HG02885 (cell line): ENCODE measurements at regions not wholly inside any gene's neighbourhood (a gene's known extent, or its start where the extent isn't known, plus 50 kb on each side); places are given as distances from the start of the nearest gene placed in this dataset.
"Not testable (repeated sequence)": the region's sequence is repeated elsewhere in the genome, so short reads cannot be mapped to it uniquely, and the experiment has no call there.

Experiments
- ATAC-seq: cut with Tn5 transposase; IDR thresholded peaks from one replicate; pipeline ENCODE4 v1.9.1; 2021; ENCODE audit warnings: mild to moderate bottlenecking; ENCODE audit not compliant: unreplicated experiment, poor library complexity

DNA sequence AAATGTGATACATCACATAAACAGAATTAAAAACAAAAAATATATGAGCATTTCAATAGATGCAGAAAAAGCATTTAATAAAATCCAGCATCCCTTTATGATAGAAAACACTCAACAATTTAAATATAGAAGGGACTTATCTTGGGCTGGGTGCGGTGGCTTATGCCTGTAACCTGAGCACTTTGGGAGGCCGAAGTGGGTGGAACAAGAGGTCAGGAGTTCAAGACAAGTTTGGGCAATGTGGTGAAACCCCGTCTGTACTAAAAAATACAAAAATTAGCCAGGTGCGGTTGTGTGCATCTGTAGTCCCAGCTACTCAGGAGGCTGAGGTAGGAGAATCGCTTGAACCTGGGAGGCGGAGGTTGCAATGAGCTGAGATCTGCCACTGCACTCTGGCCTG lies 409.1 kb downstream of the ICE1 start:
- not testable (repeated sequence) for ATAC-seq

- no peak for ATAC-seq
Observed at GRCh38 chr5:5828619-5829018, 406.1 kb downstream of the ICE1 start.

GRCh38 chr5:5826911-5827310 lies 404.4 kb downstream of the ICE1 start:
- ATAC-seq: no peak

DNA sequence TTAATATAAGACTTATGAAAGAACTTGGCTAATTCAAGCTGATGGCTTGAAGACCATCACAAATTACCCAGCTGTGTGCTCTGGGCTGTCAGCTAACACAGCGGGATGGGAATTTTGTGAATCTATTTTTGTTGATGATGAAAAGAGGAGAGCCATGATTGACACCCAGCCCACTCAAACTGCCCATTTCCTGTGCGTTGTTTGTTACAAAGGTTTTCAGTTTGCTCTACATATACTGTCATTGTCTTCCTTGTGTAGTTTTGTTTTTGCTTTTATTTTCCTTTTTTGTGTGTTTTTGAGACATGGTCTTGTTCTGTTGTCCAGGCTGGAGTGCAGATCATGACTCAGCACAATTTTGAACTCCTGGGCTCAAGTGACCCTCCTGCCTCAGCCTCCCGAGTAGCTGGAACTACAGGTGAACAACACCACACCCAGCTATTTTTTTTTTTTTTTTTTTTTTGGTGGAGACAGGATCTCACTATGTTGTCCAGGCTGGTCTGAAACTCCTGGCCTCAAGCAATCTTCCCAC lies 400.3 kb downstream of the ICE1 start:
- ATAC-seq: no peak

- ATAC-seq: no peak
Observed at GRCh38 chr5:5816960-5817359, 394.5 kb downstream of the ICE1 start.

GRCh38 chr5:5813441-5813840 lies 391.0 kb downstream of the ICE1 start:
- ATAC-seq: no peak

- ATAC-seq: no peak
Observed at GRCh38 chr5:5810461-5810860, 388.0 kb downstream of the ICE1 start.

GRCh38 chr5:5805916-5806315 lies 383.4 kb downstream of the ICE1 start:
- ATAC-seq: no peak

DNA sequence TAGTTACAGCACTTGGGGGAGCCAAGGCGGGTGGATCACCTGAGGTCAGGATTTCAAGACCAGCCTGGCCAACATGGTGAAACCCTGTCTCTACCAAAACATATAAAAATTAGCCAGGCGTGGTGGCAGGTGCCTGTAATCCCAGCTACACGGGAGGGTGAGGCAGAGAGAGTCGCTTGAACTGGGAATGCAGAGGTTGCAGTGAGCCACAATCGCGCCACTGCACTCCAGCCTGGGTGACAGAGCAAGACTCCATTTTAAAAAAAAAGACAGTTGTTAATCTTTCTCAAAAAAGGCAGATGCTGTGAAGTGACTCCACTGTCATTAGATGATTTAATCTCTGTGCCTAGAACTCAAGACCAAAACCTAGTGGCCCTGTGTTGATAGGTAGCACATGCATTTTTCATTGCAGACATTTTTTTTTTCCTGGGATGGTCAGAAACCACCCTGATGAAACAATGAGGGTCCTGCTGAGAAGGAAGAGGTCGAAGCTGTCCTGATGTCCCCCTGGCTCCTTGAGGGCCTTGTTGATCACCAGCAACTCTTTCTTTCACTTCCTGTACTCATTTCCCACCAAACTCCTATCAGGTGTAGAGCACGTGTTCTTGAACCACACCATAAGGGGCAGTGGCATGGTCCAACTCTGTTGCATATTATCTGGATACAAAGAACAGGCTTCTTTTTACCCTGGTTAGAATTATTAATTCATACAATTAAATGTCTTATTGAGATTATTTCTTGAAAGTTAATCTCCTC lies 382.2 kb downstream of the ICE1 start:
- no peak for ATAC-seq

- no peak for ATAC-seq
Observed at GRCh38 chr5:5800801-5801761, 378.6 kb downstream of the ICE1 start.

DNA sequence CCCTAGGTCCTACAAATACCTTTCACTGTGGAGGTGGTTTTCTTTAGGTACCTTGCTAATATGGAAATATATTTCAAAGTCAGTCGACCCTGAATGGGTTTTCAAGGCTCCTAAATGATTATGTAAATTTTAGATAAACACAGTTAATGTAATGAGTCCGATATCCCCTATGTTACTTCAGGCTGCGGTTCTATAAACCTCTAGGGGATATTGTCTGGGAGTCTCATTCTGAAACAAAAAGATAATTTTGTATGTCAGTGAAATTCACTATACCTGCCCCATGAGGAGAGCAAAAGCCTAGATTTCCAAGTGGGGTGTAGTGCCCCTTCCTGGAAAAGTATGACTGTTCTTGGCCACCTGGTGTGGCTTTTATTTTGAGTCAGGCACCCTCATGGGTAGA lies 377.3 kb downstream of the ICE1 start:
- peak; percentile 48 for ATAC-seq

GRCh38 chr5:5799229-5799628 lies 376.8 kb downstream of the ICE1 start:
- no peak for ATAC-seq

DNA sequence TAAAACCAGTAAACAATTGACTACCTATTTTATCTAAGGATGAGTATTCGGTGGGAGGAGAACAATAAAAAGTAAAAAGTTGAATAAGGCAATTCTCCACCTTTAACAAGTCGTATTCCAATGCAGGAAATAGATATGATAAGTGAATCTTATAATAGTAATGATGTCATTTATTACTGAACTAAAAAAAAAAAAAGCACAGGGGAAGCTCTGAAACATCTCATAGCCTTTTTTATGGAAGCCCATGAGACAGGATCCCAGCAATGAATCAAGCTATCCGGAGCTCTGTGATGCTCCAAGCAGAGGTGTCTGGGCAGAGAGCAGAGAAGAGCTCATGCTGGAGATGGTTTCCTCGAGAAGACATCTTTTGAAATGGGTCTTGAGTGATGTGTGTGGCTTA lies 376.0 kb downstream of the ICE1 start:
- no peak for ATAC-seq

DNA sequence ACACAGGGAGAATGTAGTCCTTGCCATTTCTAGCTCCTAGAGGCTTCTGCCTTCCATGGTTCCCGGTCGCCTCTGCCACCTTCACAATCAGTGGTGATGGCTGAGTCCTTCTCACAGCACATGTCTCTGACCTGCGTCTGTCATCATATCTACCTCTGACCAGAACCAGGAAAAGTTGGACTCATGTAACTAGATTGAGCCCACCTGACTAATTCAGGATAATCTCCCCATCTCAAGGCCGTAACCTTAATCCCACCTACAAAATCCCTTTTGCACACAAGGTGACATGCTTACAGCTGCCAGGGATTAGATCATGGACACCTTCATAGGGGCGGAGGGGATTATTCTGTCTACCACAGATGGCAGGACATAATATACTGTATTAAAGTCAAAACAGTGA lies 375.6 kb downstream of the ICE1 start:
- ATAC-seq: no peak

GRCh38 chr5:5795074-5795771 lies 372.7 kb downstream of the ICE1 start:
- no peak for ATAC-seq

GRCh38 chr5:5794118-5794560 lies 371.7 kb downstream of the ICE1 start:
- ATAC-seq: no peak

GRCh38 chr5:5793242-5794117 lies 371.0 kb downstream of the ICE1 start:
- no peak for ATAC-seq

DNA sequence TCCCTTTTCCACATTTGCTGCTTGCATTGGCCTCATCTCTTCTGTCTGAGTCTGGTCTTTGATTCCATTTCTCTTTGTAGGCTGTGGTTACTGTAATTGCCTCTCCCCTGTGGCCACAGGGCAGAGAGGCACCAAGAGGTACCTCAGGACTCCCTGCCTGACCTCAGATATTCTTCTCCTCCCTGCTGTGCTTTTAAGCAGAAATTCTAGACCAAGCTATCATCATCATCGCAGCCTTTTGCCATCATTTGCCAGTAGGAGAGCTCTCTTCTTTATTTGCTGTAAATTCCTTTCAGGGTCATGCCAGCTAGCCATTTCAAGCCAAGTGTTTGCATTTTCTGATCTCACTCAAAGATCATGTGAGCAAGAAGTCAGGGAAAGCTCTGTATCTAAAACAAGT lies 369.6 kb downstream of the ICE1 start:
- ATAC-seq: no peak

DNA sequence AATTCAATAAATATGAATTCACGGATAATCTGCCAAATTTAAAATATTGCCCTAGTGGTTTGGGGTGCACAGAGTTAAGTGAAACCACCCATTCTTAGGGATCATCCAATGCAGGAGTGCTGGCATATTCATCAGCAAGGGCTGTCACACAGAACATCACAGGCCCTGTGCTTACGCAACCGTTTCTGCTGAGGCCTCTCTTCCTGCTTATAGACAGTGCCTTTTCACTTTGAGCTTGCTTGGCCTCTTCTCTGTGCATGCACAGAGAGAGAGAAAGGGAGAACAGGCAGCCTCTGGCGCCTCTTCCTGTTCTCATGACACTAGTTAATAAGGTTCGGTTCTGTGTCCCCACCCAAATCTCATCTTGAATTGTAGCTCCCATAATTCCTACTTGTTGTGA lies 366.3 kb downstream of the ICE1 start:
- ATAC-seq: no peak

- no peak for ATAC-seq
Observed at GRCh38 chr5:5787373-5787772, 364.9 kb downstream of the ICE1 start.
